SU-DHL-6 (cell line): ENCODE measurements at regions not wholly inside any gene's neighbourhood (a gene's known extent, or its start where the extent isn't known, plus 50 kb on each side); places are given as distances from the start of the nearest gene placed in this dataset.

Experiments
- H2AFZ ChIP-seq: fragments of 200-600 bp; sonication (generic); 2 replicates; pipeline ENCODE4 v1.6.1; 2014; ENCODE audit warnings: low read depth, mild to moderate bottlenecking, moderate library complexity, mixed read lengths, antibody characterized with exemption, low read length; ENCODE audit not compliant: severe bottlenecking
- H3F3A ChIP-seq: fragments of 200-600 bp; shearing (Covaris generic); 2 replicates; pipeline ENCODE4 v1.6.0; 2016; ENCODE audit warnings: antibody characterized with exemption, mild to moderate bottlenecking; ENCODE audit not compliant: insufficient read depth
- H3K27ac ChIP-seq: fragments of 200-600 bp; sonication (generic); 2 replicates; pipeline ENCODE4 v1.5.1; 2016; ENCODE audit warnings: low read depth, mild to moderate bottlenecking, low read length, moderate library complexity, mixed read lengths
- H3K27me3 ChIP-seq: fragments of 200-600 bp; sonication (generic), shearing (Covaris generic); 2 replicates; pipeline ENCODE4 v1.6.0; 2014; ENCODE audit warnings: mild to moderate bottlenecking, low read length
- H3K36me3 ChIP-seq: fragments of 200-600 bp; sonication (generic); 2 replicates; pipeline ENCODE4 v1.6.1; 2014; ENCODE audit warnings: mild to moderate bottlenecking, low read length, mixed read lengths
- H3K4me2 ChIP-seq: fragments of 300-600, 200-600 bp; shearing (Covaris generic), sonication (generic); 2 replicates; pipeline ENCODE4 v1.6.0; 2014; ENCODE audit warnings: low read length, low read depth, mild to moderate bottlenecking; ENCODE audit not compliant: poor library complexity, severe bottlenecking
- H3K4me3 ChIP-seq: fragments of 200-600 bp; sonication (generic); 2 replicates; pipeline ENCODE4 v1.5.1; 2014; ENCODE audit warnings: antibody characterized with exemption, low read length, mild to moderate bottlenecking, mixed read lengths; ENCODE audit not compliant: insufficient read depth, poor library complexity, severe bottlenecking
- H3K79me2 ChIP-seq: fragments of 200-600 bp; sonication (generic); 2 replicates; pipeline ENCODE4 v1.6.1; 2014; ENCODE audit warnings: mild to moderate bottlenecking, low read length, moderate library complexity; ENCODE audit not compliant: insufficient read depth
- H3K9ac ChIP-seq: fragments of 200-600 bp; sonication (generic); 2 replicates; pipeline ENCODE4 v1.7.0; 2014; ENCODE audit warnings: mild to moderate bottlenecking, low read length
- H3K9me2 ChIP-seq: fragments of 200-600 bp; sonication (generic); replicated peaks from 2 replicates; pipeline ENCODE4 v1.6.1; 2014; ENCODE audit warnings: low read length; ENCODE audit not compliant: insufficient read depth
- H3K9me3 ChIP-seq: fragments of 200-600 bp; sonication (generic); 2 replicates; pipeline ENCODE4 v1.6.1; 2014; ENCODE audit warnings: low read length, mixed read lengths; ENCODE audit not compliant: insufficient read depth
- H4K20me1 ChIP-seq: fragments of 200-600 bp; sonication (generic); 2 replicates; pipeline ENCODE4 v1.6.1; 2014; ENCODE audit warnings: low read depth, mild to moderate bottlenecking, antibody characterized with exemption, low read length, moderate library complexity, mixed read lengths
- CTCF ChIP-seq: fragments of 200-600 bp; sonication (generic); IDR thresholded peaks from one replicate; pipeline ENCODE4 v1.5.1; 2017; ENCODE audit warnings: antibody characterized with exemption, mild to moderate bottlenecking, low read length, moderate library complexity; ENCODE audit not compliant: insufficient read depth, poor library complexity, severe bottlenecking
- EZH2phosphoT487 ChIP-seq: fragments of 200-600 bp; sonication (generic), shearing (Covaris generic); conservative IDR thresholded peaks from 2 replicates; pipeline ENCODE4 v1.6.1; 2018; ENCODE audit warnings: mild to moderate bottlenecking, antibody characterized with exemption, low read length, moderate library complexity, mixed read lengths

- Histone ChIP-seq H3K4me3 (no peak overlapping the region), H3K27me3 (no peaks in the 10 kb centered on the region), H3K27ac (no peak overlapping the region), H3K9me3 (no peaks in the 10 kb centered on the region), H3K4me2 (no peak overlapping the region), H3K9me2 (no peaks in the 10 kb centered on the region; the same call in 1 of the 2 replicates), H3K79me2 (no peaks in the 10 kb centered on the region), H3F3A (no peaks in the 10 kb centered on the region), H2AFZ (no peak overlapping the region), H4K20me1 (no peaks in the 10 kb centered on the region), H3K9ac (no peak overlapping the region), H3K36me3 (no peaks in the 10 kb centered on the region)
- TF ChIP-seq EZH2phosphoT487 = no peak
- no peak for TF ChIP-seq CTCF
These were observed 52.5 kb upstream of the RPS23 start for GRCh38 chr5:82330530-82331270.

- no peak overlapping the region for H3K27ac ChIP-seq
- no peaks in the 10 kb centered on the region for H3K27me3 ChIP-seq
- no peaks in the 10 kb centered on the region for H4K20me1 ChIP-seq
- no peaks in the 10 kb centered on the region for H3F3A ChIP-seq
- no peak overlapping the region for H2AFZ ChIP-seq
- no peak overlapping the region for H3K4me3 ChIP-seq
- H3K4me2 ChIP-seq = no peak overlapping the region
- TF ChIP-seq CTCF (no peak), EZH2phosphoT487 (no peak)
- no peak overlapping the region for H3K9ac ChIP-seq
- no peaks in the 10 kb centered on the region for H3K79me2 ChIP-seq
- no peaks in the 10 kb centered on the region; the same call in 1 of the 2 replicates for H3K9me2 ChIP-seq
- H3K9me3 ChIP-seq = no peaks in the 10 kb centered on the region
- H3K36me3 ChIP-seq = no peaks in the 10 kb centered on the region
These were observed 51.2 kb upstream of the RPS23 start for GRCh38 chr5:82329393-82329792.
